Astrocyte of the cerebellum (primary cell): ENCODE measurements at regions not wholly inside any gene's neighbourhood (a gene's known extent, or its start where the extent isn't known, plus 50 kb on each side); places are given as distances from the start of the nearest gene placed in this dataset.

Experiments used
- DNase-seq: peaks from one replicate; pipeline ENCODE4 v3.0.0-alpha.2; 2011; ENCODE audit warnings: low read depth
- H3K4me3 ChIP-seq: 2 replicates; pipeline ENCODE4 v1.5.1; 2011; ENCODE audit warnings: mild to moderate bottlenecking, low read depth, low read length, moderate library complexity
- in situ Hi-C: cut with HindIII; loops from 2 replicates; pipeline ENCODE4 v1.10.0; 2017; ENCODE audit warnings: low sequenced_read_pairs
- TF ChIP-seq, protein P1 (sequence below): IDR thresholded peaks from 2 replicates; pipeline ENCODE4 v1.5.1; 2012; ENCODE audit warnings: low read length, low read depth, moderate library complexity, mild to moderate bottlenecking; ENCODE audit errors: missing control alignments

DNA sequence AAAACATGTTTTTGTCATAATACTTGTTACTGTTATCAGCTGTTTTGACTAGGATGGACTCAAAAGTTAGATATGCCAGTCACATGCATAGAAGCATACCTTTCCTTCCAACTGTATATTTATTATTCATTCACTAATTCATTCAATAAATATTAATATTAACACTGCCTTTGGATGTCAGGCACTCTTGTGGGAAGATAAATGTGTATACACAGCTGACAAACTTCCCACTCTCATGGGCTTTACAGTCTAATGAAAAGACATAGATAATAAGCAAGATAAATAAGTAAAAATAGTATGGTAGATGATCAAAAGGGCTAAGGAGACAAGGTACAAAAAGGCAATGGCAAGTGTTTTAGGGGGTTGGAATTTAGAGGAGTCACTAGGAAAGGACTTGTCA lies 180.1 kb upstream of the SMIM30 start:
- no peak overlapping the region for H3K4me3 ChIP-seq
- TF ChIP-seq, protein P1, sequence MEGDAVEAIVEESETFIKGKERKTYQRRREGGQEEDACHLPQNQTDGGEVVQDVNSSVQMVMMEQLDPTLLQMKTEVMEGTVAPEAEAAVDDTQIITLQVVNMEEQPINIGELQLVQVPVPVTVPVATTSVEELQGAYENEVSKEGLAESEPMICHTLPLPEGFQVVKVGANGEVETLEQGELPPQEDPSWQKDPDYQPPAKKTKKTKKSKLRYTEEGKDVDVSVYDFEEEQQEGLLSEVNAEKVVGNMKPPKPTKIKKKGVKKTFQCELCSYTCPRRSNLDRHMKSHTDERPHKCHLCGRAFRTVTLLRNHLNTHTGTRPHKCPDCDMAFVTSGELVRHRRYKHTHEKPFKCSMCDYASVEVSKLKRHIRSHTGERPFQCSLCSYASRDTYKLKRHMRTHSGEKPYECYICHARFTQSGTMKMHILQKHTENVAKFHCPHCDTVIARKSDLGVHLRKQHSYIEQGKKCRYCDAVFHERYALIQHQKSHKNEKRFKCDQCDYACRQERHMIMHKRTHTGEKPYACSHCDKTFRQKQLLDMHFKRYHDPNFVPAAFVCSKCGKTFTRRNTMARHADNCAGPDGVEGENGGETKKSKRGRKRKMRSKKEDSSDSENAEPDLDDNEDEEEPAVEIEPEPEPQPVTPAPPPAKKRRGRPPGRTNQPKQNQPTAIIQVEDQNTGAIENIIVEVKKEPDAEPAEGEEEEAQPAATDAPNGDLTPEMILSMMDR = no peak
- in situ Hi-C loops = no loop called here
- DNase-seq = no peak

DNA sequence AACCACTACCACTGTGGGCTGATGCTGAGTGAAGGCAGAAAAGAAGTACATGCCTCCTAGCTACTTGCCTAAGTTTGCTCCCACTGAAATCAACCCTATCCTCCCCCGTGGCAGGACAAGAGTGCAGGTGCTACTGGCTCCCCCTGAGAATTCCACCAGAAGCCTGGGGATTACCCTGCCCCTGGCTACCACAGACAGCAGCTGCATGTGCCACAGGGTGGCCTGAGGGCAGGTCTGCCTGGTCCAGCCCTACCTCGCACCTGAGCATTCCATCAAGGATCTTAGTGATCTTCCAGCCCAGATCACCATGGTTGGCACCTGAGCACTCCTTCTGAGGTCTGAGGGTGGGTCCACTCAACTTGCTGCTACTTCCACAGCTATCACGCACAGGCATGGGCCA lies 176.4 kb upstream of the SMIM30 start:
- TF ChIP-seq, protein P1 = no peak
- no peak overlapping the region for H3K4me3 ChIP-seq
- DNase-seq = no peak
- in situ Hi-C loops = no loop called here

DNA sequence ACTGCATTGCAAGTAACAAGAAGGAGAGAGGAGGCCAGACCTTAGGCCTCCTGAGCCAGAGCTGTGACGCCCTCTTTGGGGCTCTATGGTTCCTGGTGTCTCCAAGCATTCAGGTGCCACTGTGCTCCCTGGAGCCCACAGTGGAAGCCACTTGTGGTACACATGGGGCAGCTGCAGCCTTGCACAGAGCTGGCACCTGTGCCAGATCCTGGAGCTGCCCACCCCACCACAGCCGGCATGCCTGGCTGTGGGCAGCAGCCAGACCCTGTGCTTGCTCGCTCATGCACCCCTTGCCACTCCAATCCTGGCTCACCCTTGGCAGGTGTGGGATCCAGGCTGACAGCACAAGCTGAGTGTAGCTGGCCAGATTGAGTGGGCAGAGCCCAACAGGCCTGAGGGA lies 173.8 kb upstream of the SMIM30 start:
- DNase-seq = no peak
- no peak overlapping the region for H3K4me3 ChIP-seq
- in situ Hi-C loops = no loop called here
- TF ChIP-seq, protein P1 = no peak

DNA sequence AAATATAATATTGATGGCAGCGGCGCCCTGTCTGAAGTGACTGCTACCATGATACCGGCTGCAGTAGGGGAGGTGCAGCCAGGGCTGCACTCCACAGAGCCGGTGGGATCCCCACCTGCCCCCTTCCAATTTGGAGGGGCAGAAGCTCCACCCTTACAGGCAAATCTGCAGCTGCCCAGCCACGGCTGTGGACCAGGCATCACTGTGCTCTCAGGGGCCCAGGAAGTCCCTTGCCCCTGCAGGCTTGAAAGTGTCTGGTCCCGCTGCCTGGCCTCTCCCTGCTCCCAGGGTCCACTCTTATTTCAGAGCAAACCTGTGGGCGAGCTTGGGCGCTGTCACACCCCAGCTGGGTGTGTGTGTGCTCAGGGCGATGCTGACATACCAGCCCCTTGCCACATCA lies 172.7 kb upstream of the SMIM30 start:
- in situ Hi-C loops = no loop called here
- no peak overlapping the region for H3K4me3 ChIP-seq
- DNase-seq = no peak
- TF ChIP-seq, protein P1 = no peak

DNA sequence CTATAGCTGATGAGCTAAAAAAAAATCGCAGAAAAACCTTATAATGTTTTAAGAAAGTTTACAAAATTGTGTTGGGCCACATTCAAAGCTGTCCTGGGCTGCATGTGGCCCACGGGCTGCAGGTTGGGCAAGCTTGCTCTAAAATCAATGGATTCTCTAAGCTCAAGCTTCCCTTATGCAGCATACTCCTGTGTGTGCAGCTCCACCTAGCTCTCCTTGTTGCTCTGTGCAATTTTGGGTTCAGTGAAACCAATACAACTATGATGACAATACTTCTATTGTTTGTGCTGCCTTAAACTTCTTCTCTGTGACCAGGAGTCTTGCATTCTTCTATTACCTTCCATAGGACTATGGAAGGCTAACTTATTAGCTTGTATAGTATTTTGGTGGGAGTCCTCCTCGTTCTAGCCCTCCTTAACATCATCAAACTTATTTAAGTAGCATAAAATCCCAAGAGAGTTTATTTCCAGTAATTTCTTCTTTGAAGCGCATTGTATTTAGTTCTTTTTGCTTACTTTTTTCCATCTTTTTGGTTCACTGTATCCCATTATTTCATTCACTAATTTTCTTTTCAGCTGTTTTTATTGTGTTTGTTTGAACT lies 170.9 kb upstream of the SMIM30 start:
- in situ Hi-C loops = no loop called here
- DNase-seq = peak; percentile 11
- H3K4me3 ChIP-seq = no peak overlapping the region
- TF ChIP-seq, protein P1 = peak; percentile 57

DNA sequence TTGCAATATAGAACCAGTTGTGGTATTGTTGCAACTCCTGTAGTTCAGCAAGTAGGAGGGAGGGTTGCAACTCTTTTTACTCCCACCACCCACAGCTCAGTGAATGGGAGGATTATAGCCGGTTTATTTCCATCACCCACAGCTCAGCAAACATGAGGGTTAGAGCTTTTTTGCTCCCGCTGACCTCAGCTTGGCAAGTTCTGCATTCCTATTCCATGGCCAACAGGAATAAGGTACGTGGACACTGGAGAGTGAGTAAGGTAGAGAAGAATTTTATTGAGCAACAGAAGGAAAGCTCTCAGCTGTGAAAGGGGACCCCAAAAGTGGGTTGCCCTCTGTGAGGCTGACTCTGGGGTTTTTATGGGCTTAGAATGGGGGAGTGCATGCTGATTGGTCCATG lies 167.1 kb upstream of the SMIM30 start:
- in situ Hi-C loops = no loop called here
- no peak overlapping the region for H3K4me3 ChIP-seq
- TF ChIP-seq, protein P1 = no peak
- DNase-seq = no peak
